Activated effector memory CD4-positive, alpha-beta T cell treated with Interleukin-2 at 50 U/mL for 16 hours (primary cell): ENCODE measurements at regions not wholly inside any gene's neighbourhood (a gene's known extent, or its start where the extent isn't known, plus 50 kb on each side); places are given as distances from the start of the nearest gene placed in this dataset.

Experiments used
- DNase-seq: peaks from one replicate; pipeline ENCODE4 v3.0.0-alpha.2; 2020

DNA sequence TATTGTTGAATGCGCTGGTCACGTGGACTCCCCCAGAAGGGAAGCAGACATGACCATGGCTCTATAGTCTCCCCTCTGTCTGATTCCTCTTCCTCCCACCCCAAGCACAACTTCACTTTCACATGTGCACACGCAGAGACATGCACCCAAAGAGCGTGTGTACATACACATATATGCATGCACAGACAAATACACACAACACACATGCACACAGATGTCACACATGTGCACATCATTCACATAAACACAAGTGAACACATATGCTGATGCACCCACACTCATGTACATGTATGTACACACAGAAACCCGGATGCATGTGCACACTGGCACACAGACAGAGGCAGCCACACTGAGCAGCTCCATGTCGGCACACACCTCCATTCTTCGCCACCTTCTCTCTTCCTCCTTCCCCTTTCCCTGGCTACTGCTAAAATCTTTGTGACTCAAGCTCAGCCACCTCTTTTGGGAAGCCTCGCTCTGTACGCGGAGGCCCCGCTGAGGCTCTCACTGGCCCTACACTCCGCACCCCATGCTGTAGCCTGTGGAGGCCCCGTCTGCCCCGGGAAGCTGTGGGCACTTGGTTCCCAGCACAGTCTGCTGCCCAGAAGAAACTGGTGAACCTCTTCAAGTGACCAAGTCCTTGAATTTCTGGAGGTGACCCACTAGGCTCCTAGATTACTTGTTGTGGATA lies 101.6 kb upstream of the TEX51 start:
- no peak for DNase-seq

GRCh38 chr2:126797622-126798275 lies 100.9 kb upstream of the TEX51 start:
- DNase-seq = no peak

DNA sequence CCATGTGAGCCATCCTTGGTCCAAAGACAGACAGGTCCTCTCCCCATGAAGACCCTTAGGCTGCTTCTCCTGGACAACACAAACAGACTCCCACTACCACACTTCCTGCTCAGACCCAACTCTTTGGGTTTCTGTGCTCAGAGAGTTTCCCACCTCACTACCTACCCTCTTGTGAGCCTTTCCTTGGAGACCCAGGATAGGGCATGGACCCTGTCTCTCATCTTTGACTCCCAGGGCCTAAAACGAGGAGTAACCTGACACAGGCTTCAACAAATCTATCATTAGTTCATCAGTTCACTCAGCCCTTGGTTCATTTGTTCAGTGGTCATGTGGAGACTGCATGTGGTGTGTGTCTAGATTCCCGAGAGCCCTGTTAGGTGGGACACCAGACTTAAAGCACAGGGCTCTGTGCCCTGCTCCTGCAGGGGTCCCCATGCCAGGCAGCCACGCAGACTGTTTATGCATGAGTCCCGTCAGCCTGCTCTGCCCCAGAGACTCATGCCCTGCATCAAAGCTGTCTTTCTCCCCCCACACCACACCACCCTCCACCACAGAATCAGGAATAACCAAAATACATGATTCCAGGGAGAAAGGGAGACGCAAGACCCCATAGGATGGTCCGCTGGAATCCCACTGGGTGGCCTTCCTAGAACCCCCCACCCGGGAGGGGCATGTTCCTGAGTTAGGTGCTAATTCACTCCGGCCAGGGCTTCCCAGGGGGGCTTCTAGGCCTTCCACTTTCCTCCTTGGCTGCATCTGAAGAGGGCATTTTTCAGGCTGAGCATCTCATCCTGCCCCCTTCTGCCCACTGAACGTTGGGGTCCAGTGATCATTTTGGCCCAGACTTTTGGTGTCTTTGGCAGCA lies 100.2 kb upstream of the TEX51 start:
- DNase-seq = no peak

DNA sequence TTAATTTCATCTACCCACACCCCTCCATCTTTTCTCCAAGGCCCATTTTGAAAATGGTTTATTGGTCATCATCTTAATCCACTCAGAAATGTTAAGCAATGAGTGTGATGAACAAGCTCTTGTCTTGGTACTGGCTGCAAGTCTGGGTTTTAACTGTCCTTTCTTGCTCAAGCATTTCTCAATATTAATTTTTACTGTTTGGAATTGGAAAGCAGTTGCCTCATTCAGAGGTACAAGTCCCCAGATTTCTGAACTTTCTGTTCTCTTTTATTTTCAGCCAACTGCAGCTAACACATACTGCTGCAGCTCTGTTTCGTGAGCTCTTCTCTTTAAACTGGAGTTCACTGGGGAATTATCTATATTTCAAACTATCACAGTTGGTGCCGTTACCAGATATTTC lies 99.4 kb upstream of the TEX51 start:
- DNase-seq = no peak

DNA sequence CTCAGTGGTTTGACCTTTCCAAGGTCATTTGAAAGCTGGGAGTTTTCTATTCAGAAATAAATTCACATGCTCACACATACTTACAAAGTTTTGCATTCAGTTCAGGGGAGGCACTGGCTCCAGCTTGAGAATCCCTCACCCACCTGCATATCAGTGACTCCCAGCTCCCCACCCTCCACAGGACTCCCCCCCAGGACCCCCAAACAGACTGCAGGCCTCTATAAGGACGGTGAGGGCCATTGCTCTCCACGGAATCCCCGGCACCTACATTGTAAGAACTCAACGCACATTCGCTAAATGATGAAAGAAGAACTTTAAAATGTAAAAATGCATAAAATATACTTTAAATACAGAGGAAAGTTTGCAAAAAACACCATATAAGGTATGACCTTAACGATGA lies 97.2 kb upstream of the TEX51 start:
- no peak for DNase-seq

DNA sequence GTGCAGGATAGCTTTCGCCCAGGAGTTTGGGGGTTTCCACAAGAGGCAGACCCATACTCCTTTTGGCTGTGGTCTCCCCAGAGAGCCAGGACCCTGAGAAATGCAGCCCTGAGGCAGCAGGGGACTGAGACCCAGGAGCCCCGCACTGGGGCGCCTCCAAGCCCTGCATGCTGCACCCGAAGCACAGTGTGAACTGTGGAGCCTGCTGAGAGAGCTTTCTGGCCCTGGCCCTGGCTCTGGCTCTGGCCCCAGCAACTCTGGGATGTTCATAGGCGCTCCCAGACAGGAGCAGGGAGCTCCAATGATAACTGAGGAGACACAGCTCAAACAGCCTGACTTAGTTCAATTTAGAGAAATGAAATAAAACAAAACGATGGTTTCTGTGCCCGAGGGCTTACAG lies 96.4 kb upstream of the TEX51 start:
- no peak for DNase-seq

DNA sequence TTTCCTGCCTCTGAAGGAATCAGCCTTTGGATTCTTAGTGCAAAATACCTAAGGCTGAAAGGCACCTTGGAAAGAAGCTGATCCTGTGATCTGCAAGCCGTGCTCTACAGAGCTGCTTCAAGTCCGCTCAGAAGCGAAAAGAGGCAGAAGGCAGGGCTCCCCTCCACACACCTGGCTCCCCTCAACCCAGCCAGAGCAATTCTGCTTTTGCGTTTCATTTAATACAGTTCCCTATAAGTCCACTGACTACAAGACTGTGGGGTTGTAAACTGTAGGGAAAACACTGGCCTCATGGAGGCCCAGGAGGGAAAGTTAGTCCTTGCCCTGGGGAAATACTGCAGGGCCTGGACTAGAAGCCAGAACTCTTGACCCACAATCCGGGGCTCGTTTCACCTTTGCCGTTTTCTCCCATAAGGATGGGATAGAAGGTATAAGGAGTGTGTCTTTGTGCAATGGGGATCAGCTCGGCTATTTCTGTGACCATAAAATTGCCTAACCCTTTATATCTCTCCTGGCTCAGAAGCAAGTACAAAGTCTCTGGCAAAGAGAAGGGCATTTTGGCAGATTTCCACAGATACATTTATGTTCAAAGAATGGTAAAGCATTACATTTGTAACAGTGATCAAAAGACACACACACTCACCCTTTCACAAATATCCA lies 95.8 kb upstream of the TEX51 start:
- DNase-seq = no peak

DNA sequence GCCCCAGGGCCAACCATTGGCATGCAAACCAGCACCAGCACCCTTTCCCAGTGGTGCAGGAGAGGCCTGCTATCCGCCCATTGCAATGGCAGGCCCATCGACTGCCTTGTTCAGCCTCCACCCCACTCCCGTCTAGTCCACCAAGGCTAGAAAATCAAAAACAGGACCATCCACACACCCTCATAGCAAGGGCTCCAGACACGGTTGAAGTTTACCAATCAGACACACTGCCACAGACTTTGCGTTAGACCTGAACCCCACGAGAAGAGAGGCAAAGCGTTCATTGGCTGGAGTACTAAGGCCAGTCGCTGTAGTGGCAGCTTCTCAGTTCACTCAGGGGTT lies 95.3 kb upstream of the TEX51 start:
- no peak for DNase-seq

GRCh38 chr2:126804347-126804746 lies 94.3 kb upstream of the TEX51 start:
- DNase-seq = no peak

GRCh38 chr2:126808929-126809328 lies 89.8 kb upstream of the TEX51 start:
- DNase-seq = no peak

- DNase-seq = no peak
Measured at GRCh38 chr2:126809340-126809739, 89.3 kb upstream of the TEX51 start.

GRCh38 chr2:126810001-126810400 lies 88.7 kb upstream of the TEX51 start:
- no peak for DNase-seq

GRCh38 chr2:126811101-126811500 lies 87.6 kb upstream of the TEX51 start:
- no peak for DNase-seq

GRCh38 chr2:126817172-126817571 lies 81.5 kb upstream of the TEX51 start:
- DNase-seq = no peak

DNA sequence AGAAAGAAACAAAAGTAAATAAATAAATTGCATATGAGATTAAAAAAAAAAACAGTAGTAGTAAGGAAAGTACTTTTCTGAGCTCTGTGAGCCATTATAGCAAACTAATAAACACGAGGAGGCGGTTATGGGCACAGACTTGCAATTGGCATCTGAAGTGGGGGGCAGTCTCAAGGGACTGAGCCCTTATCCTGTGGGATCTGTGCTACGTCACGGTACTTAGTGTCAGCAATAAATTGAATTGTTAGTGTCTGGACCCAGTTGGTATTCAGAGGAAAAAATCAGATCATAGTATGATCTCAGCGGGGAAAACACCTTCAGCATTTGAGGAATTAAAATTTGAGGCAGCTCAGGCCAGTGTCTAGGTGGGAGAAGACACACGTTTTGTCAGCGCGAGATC lies 76.6 kb upstream of the TEX51 start:
- no peak for DNase-seq

- DNase-seq = no peak
Measured at GRCh38 chr2:126822921-126823320, 75.8 kb upstream of the TEX51 start.

- DNase-seq = no peak
Measured at GRCh38 chr2:126823951-126824350, 74.7 kb upstream of the TEX51 start.

DNA sequence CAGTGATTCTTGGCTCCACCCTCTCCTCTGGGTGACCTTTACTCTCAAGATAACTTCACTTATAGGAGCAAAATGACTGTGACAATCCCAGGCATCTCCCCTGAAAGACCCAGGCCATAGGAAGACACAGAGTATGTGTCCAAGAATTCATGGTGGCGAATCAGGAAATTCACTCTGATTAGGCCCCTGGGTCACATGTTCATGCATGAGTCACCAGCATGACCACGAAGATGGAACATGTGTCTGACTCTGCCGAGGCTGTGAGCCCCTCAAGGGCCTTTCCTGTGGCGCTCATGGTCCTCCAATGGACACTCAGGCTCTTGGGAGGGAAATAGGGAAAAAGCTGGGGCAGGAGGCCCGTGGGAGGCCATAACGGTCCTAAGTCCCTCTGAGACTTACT lies 74.0 kb upstream of the TEX51 start:
- DNase-seq = no peak

- DNase-seq = no peak
Measured at GRCh38 chr2:126825316-126825715, 73.4 kb upstream of the TEX51 start.

GRCh38 chr2:126826491-126826890 lies 72.2 kb upstream of the TEX51 start:
- DNase-seq = no peak

- no peak for DNase-seq
Measured at GRCh38 chr2:126827371-126827770, 71.3 kb upstream of the TEX51 start.

DNA sequence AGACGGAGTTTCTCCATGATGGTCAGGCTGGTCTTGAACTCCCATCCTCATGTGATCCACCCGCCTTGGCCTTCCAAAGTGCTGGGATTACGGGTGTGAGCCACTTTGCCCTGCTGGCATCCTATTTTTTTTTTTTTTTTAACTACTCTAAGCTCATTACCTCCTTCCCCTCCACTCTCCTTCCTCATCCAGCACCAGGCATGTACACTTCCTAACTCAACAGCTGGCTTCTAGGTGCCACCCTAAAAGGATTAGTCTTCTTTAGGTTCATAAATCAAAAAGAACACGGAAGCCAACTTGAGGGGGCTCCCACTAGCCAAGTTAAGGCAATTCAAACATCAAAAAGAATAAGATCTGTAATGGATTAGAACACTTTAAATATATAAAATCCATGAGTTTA lies 70.6 kb upstream of the TEX51 start:
- DNase-seq = no peak

GRCh38 chr2:126828491-126828890 lies 70.2 kb upstream of the TEX51 start:
- DNase-seq = no peak
